NCI-H2227 (cell line): ENCODE measurements at regions not wholly inside any gene's neighbourhood (a gene's known extent, or its start where the extent isn't known, plus 50 kb on each side); places are given as distances from the start of the nearest gene placed in this dataset.

Experiments used
- DNase-seq: peaks from one replicate; lab custom pipeline; 2025; ENCODE audit not compliant: unreplicated experiment; lab: John Stamatoyannopoulos, UW

DNA sequence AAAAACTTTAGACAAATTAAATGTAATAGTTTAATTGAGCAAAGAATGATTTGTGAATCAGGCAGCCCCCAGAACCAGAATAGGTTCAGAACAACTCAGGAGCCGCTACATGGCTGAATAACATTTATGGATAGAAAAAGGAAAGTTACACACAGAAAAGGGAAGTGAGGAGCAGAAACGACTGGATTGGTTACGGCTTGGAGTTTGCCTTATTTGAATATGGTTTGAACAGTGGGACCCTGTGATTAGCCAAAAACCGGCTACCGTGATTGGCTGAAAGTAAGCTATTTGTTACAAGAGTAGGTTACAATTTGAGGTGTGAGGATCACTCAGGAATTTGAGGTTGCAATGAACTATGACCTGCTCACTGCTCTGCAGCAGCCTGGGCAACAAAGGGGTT, 1139.8 kb downstream of the CDH11 start:
- no peak for DNase-seq

DNA sequence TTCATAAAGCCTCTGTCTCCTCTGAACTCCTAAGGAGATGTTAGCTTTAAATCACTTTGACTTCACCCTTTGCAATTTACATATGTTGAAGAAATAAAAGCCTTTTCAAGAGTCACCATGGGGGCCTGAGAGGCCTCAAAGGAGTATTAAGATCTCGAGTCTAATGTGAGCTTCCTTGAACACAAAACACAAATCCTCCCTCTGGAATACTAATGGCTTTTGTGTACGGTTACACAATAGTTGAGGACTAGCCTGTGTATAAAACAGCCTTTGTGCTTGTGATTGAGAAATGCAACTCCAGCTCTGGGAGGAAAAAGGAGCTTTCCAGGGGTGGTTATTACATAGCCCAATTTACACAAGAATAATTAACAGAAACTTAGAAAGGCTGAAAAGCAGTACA, 1140.2 kb downstream of the CDH11 start:
- DNase-seq: no peak

DNA sequence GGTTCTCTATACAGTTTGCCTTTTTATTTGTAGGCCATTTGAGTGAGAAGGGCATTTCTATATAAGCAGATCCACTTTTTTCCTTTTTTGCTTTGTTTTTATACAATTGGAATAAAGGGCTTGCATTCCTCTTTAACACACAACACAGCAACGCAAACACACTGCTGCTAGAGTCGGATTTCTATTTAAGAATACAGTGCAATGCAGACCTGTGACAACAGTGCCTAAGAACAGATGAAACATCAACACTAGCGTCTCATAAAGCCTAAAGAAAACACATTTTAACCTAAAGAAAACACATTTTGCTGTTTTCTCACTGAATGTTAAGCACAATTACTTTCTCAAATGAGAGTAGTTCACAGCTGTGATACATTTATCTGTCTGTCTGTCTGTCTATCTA, 1141.1 kb downstream of the CDH11 start:
- no peak for DNase-seq

DNA sequence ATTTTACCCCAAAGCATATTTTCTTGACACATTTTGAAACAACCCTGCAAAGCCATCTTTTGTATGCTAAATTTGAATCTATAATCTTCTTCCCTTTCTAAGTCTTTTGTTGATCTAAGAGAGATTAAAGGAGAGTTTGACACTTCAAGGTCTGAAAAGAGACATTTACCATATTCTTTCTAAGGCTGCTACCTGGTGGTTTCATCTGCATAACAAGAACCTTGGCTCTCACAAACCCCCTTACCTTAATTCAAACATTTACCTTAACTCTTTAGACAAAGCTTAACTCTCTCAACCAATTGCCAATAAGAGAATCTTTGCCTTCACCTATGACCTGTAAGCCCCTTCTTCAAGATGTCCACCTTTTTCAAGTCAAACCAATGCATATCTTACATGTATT, 1143.6 kb downstream of the CDH11 start:
- no peak for DNase-seq

DNA sequence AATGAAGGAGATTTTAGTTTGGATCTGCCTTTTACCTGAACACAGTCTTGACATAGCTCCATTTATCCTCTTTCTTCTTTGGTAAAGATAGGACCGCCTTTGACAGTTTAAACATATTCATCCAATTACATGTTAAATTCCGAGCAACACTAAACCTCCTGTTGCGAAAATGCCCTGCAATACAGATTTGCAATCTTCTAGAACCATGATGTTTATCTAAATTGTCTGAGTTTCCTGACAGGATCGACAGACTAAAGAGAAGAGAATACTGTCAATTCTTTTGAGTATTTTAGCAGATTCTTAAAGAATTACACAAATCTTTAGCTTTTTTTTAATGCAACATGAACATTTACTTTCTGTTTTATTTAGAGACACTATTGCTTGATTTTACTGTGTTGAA, 1145.5 kb downstream of the CDH11 start:
- no peak for DNase-seq

DNA sequence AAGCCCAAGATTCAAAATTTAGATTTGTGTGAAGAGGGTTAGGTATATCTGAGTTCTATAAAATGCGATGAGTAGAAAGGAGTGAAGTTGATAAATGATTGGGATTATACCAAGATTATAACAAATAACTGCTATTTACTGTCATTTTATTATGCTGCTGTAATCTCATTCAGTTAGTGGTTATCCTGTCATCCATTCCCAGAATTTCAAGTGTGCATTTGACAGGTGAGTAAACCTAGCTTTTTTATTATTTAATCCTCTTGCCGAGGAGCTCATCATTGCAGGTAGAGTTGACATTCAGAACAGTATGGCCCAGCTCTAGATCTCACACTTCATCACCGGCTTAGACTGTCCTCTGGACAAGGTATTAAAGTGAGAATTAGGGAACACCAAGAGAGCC, 1146.2 kb downstream of the CDH11 start:
- no peak for DNase-seq

DNA sequence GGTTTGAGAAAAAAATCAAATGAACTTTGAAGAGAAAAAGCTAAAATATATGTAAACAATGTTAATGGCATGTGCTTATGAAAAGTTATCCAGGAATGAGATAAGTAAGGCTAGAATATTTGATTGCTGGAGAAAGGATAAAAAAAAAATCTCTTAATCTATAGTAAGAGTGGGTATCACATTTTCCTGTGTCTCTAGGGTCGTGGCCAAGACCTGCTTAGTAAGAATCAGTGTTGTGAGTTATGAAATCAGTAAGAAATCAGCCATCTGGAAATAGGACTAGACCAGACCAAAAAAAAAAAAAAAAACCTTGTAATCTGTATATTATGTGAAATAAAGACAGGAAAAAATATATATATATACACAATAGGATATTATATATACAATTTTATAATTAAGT, 1153.9 kb downstream of the CDH11 start:
- no peak for DNase-seq

DNA sequence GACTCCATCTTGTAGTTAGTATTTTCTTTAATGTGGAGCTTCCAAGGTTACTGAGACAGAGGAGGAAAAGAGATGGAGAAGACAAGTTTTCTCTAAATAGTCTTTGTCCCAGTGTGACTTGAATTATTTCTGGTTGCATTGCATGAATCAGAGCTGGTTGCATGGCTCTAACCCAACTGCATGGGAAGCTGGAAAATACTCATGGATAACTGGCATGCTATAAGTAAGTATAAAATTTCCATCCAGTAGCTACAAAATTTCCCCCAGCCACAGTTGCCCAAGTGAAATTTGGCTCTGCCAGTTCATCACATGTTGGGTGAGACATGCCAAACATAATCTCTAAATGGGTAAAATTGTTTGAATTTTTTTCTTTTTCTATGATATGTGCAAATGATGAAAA, 1161.5 kb downstream of the CDH11 start:
- DNase-seq: no peak

DNA sequence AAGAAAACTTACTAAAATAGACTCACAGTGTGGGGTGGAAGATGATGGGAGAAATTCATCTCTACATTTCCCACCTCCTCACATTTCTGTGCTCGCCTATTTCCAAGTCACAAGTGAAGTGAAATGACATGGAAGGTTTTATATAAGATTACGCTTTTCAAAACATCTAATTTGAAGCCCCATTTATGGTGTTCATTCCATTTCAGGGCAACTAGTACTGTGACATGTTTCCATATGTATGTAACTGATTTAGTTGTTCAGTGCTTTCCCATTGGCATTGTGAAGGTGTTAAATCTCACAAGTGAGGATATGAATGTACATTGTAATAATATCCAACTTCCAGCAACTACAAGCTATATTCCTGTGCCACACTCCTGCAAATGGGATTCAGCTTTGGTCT, 1174.8 kb downstream of the CDH11 start:
- DNase-seq: no peak

DNA sequence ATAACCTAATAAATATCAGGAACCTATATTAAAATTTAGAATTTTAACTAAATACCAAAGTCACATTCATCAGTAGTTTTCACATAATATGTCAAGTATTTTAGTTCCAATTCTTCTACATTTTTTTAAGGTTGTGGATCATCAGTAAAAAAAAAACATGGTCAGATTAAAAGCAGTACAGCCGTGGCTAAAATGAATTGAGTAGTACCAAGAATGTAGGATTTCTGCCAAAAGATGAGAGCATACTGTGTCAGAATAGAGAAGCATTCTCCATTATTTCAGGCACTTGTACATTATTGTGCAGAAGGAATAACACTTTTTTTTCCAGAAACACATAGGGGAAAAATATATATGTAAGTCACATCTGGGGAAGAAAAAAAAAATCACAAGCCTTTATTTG, 1176.1 kb downstream of the CDH11 start:
- DNase-seq: no peak

DNA sequence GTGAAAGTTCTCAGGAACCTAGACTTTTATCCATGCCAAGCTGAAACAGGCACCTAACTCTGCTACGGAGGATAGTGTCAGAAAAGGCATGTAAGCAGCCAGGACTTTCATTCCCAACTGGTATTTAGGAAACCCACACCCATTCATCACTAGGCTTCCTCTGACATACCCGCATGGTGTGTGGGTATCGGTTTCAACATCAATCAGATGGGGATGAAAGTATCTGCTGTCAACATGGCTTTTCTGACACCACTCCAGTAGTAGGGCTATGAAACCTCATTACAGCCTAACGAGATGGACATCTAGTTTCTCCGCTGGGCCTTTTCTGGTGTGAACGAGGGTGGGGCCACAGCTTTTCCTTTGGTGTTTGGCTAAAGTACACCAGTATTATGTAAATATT, 1178.3 kb downstream of the CDH11 start:
- no peak for DNase-seq

DNA sequence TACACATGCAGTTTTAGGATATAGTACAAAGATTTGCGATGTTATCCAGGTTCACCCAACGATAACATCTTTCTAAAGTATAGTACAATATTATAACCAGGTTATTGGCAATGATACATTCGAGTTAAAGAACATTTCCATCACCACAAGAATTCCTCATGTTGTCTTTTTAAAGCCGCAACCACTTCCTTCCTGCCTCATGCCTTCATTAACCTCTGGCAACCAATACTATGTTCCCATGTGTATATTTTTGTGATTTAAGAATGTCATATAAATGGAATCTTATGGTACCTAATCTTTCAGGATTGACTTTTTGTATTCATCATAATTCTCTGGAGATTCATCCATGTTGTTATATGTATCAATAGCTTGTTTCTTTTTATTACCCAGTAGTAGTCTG, 1183.2 kb downstream of the CDH11 start:
- no peak for DNase-seq

DNA sequence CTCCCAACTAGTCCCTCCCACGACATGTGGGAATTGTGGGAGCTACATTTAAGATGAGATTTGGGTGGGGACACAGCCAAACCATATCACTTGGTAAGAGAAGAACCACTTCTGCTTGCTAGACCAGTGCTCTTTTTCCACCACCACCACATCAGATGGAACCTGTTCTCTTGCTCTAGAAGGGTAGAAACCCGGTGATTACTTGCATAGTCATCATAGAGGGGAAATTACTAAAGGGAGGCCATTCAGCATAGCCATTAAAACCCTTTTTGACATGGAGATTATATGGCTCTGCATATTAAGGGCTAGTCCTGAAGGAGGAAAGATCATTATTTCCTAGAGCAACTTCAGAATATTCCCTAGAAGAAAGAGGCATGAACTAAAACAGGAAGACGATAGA, 1188.0 kb downstream of the CDH11 start:
- DNase-seq: no peak

DNA sequence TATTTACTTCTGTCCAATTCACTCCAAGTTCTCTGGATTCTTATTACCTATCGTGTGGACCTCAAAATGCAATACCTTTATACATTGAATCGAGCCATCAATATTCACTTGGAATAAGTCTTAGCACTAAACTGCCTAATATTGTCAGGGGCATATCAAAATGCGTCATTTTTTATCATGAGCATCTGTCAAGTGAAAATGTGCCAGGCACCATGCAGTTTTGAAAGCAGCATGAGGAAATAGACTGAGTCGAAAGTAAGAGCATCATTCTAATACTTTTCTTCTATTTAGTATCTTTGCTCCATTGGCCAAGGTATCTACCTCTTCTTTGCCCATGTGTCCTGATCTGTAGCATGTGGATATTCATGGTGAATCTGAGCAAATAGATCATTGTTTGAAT, 1193.4 kb downstream of the CDH11 start:
- DNase-seq: no peak

DNA sequence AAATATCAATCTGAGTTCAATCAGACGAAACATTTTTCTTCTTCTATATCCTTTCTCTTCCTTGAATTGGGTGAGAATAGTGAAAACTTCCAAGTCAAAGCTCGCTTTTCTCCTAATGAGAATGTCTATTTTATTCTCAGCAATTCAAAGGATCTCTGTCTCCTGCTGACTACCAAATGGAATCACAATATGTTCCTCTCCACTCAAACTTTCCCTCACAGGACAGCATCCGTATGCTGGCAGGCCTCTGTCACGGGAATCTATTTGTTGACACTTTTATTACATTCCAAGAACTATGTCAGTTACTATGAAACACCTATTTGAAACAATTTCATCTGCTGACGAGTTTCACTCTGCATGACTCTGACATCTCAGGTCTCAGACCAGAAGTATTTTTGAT, 1196.6 kb downstream of the CDH11 start:
- DNase-seq: no peak

DNA sequence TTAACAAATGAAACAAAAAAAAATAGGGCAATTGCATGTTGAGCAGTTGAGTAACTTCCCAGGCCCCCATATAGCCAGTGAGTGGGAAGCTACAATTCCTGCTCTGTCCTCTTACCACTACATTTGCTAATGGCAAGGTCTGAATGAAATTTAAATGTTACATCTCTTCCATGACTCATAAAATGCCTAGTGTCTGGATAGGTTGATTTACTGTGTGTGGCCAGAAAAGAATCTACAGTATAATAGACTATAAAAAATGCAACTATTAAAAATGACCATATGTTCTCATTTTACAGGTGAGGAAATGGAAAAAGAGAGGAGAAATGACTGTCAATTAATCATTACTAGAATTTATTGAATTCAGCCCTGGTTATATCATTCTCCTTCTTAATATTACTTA, 1199.3 kb downstream of the CDH11 start:
- no peak for DNase-seq

DNA sequence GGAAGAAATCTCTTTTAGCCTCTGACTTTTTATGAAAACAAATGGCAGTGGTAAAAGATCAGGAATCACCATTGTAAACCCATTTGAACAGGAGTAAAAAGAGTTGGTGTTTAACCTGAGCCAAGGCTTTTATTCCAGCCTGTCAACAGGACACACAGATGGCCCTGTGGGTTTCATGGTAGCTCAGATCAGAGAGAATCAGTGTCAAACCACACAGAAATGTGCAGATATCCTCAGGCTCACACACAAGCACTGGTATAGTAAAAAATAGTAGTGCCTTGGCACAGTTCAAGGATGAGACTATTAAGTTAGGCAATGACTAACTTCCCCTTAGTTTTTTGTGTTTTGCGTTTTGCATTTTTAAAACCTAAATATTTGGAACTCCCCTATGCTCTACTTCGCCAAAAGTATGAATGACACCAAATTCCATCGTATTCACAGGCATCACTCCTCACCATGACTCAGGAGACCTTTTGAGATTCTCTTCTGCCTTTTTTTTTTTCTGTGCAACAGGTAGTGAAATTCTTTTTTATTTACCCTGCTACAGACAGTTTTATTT, 1200.0 kb downstream of the CDH11 start:
- DNase-seq: no peak

DNA sequence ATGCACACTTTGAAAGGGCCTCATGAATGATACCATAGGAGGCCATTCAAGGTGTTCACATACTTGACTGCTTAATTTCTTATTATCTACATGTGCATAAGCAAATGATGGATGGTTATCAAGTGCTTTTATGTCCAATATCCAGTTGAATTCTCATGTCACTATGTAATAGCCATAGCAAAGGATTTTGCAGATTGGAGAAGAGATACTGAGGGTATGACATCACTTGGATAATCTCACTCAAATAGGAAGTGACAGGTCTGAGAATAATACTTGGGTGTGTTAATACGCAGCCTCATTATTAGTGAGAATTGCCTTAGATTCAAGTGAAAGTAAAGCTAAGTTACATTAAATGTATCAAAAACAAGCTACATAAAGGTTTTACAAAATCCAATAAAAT, 1208.6 kb downstream of the CDH11 start:
- no peak for DNase-seq

DNA sequence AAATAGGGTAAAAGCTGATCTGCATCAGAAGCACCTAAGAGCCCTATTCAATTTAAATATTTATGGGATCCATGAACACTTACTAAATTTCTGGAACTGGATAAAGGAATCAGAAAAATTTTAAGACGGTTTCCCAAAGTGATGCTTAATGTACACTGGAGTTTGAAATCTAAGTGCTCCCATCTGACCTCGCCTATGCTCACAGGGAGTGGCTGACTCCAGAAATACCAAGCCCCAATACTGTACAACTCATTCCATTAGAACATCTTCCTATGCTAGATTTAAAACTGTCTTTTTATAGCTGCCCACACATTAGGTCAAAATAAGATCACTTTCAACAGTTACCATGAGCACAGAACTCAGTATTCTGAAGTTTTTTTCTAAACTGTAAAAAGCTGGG, 1214.6 kb downstream of the CDH11 start:
- DNase-seq: no peak

DNA sequence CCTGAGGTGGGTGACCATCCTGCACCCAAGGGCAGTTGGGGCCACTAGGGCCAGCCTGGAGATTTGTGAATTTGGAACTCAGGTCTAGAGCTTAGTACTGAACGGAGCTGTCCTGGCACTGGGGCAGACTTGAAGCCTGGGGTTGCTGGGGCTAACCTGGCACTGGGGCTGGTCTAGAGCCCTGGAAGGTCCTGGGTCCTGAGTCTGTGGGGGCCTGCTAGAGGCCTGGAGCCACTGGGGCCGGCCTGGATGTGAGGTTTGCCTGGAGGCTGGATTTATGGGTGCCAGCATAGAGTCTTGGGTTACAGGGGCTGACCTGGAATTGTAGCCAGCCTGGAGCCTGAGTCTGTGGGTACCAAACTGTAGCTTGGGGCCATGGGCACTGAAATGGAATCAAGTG, 1216.9 kb downstream of the CDH11 start:
- DNase-seq: no peak

DNA sequence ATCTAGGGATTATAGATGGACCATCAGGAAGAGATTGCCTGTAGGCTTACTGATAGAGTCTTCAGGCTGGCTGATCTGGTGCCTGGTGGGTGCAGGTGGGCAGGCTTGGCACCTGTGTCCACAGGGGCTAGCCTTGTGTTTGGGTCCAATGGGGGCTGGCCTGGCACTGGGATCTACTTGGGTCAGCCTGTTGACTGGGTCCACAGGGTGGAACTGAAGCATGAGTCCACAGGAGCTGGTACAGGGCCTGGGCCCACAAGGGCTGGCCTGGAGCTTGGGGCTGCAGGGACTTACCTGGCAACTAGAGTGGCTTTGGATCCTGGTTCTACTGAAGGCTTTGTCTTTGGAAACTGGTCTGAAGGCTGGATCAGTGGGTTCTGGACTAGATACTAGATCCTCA, 1217.7 kb downstream of the CDH11 start:
- no peak for DNase-seq

DNA sequence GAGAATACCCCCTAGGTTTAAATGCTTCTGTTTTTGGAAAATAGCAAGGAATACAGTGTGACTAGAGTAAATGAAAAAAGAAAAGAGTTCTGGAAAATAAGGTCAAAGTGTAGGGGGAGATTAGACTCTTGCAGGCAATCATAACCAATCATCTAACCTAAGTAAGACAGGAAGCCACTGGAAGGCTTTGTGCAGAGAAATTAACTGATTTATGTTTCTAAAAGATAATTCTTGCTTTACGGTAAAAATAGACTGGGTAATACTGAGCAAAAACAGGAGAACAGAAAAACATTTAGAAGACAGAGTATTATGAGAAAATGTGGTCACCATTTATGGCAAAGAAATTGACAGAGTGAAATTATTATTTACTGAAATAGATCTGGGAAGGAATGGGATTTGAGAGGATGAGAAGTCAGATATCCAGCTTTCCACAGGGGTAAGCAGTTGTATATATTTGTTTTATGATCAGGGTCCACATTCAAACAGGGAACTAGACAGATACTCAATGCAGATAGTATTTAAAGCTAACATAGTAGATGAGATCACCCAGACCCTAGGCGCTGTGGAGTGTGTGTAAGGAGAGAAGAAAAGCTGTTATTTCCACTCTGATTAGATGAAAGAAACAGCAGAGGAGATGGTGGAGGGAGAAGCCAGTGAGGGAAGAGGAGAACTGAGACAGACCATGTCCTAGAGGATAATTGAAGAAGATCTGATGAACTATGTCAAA, 1225.3 kb downstream of the CDH11 start:
- DNase-seq: no peak

DNA sequence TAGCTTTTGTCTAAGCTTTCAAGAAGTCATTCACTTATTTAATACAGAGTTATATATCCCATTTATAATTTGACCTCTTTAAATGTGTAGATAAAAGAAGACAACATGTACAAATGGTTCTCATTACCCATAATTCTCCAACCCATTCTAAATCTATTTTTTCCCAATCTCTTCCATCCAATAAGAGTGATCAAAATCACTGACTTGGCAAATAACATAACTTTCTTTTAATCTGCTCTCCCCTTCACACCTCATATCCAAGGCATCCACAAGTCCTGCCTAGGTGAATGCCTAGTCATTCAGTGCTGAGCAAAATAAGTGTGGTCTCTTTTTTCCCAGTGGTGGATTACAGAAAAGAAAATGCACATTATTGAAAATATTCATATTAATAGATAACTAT, 1231.1 kb downstream of the CDH11 start:
- no peak for DNase-seq
